Esophagus muscularis mucosa (tissue), 4 donors: ENCODE measurements at regions not wholly inside any gene's neighbourhood (a gene's known extent, or its start where the extent isn't known, plus 50 kb on each side); places are given as distances from the start of the nearest gene placed in this dataset.

Experiments used
- DNase-seq: peaks from one replicate; pipeline ENCODE4 v3.0.0-alpha.2; 2017; ENCODE audit errors: extremely low spot score
- H3K27ac ChIP-seq, 4 donors: fragments of 200-600 bp; sonication (generic); replicated peaks in 1 of 4; 1 replicate in 3 of 4; 2 replicates in 1 of 4; pipeline ENCODE4 v1.5.1; 2016 to 2019; ENCODE audit warnings: mild to moderate bottlenecking in 1 of 4
- H3K27me3 ChIP-seq, 4 donors: fragments of 200-600 bp; sonication (generic); one replicate each; pipeline versions ENCODE4 v1.5.1 to v1.6.0; 2016 to 2019
- H3K36me3 ChIP-seq, 4 donors: fragments of 200-600 bp; sonication (generic); one replicate each; pipeline ENCODE4 v1.5.1; 2016 to 2019
- H3K4me1 ChIP-seq, 4 donors: fragments of 200-600 bp; sonication (generic); one replicate each; pipeline ENCODE4 v1.5.1; 2016 to 2019
- H3K4me3 ChIP-seq, 4 donors: fragments of 200-600 bp; sonication (generic); 1 replicate in 2 of 4; 2 replicates in 2 of 4; pipeline ENCODE4 v1.5.1; 2016 to 2019; ENCODE audit warnings: mild to moderate bottlenecking in 4 of 4, moderate library complexity in 1 of 4
- H3K9me3 ChIP-seq, 4 donors: fragments of 200-600 bp; sonication (generic); 1 replicate in 3 of 4; 2 replicates in 1 of 4; pipeline ENCODE4 v1.5.1; 2016 to 2019
- CTCF ChIP-seq, 3 experiments: fragments of 200-600 bp in 2 of 3; fragments of 450-650 bp in 1 of 3; sonication (generic) in 2 of 3; IDR thresholded peaks; one replicate each; pipeline ENCODE4 v1.5.1; 2017 to 2019; ENCODE audit warnings: antibody characterized with exemption in 3 of 3, mild to moderate bottlenecking in 2 of 3, moderate library complexity in 1 of 3
- EP300 ChIP-seq: sonication (generic); formaldehyde crosslinking; IDR thresholded peaks from one replicate; pipeline ENCODE4 v1.6.1; 2017; ENCODE audit warnings: antibody characterized with exemption
- POLR2A ChIP-seq: fragments of 450-650 bp; IDR thresholded peaks from one replicate; pipeline ENCODE4 v1.6.1; 2017; ENCODE audit warnings: antibody characterized with exemption, moderate library complexity, mild to moderate bottlenecking, low read depth
- POLR2AphosphoS5 ChIP-seq, 2 donors: sonication (generic); formaldehyde crosslinking; IDR thresholded peaks; one replicate each; pipeline ENCODE4 v1.6.1; 2017; ENCODE audit warnings: antibody characterized with exemption in 2 of 2
- WGBS: methylation state at CpG from one replicate; pipeline ENCODE4 v1.1.5; 2018; 5-methylcytosine and 5-hydroxymethylcytosine counted together
- intact Hi-C: fragments of 100-400 bp; cut with DNase I; formaldehyde crosslinking; loops from one replicate; pipeline ENCODE4 v1.15.1; 2023

- TF ChIP-seq EP300 (no peak), POLR2AphosphoS5 (IDR thresholded peaks at IDR 0.05) (no peak), CTCF (IDR thresholded peaks at IDR 0.05) (no peak), POLR2A (no peak)
- WGBS, result 88% methylated on average over 2 of the region's 2 CpGs
- no peaks in the 10 kb centered on the region for H3K4me1 ChIP-seq
These were observed 50.8 kb upstream of the MYLIP start for GRCh38 chr6:16078064-16078463.

GRCh38 chr6:16069671-16070070, 59.2 kb upstream of the MYLIP start:
- no peak overlapping the region for H3K4me3 ChIP-seq
- intact Hi-C loops, result no loop called here
- peaks cover 0 to 4% (median 0%) of the 10 kb centered on the region in 4 donors for H3K27me3 ChIP-seq
- no peaks in the 10 kb centered on the region for H3K36me3 ChIP-seq
- no peak for DNase-seq
- no peaks in the 10 kb centered on the region for H3K9me3 ChIP-seq
- H3K27ac ChIP-seq, result no peak overlapping the region
- 85% methylated on average over 7 of the region's 7 CpGs for WGBS
- no peaks in the 10 kb centered on the region for H3K4me1 ChIP-seq
- TF ChIP-seq EP300, result no peak
- no peak for TF ChIP-seq POLR2AphosphoS5 (IDR thresholded peaks at IDR 0.05)
- TF ChIP-seq CTCF (IDR thresholded peaks at IDR 0.05), result no peak
- TF ChIP-seq POLR2A, result no peak

More at GRCh38 chr6:16078064-16078463, 50.8 kb upstream of the MYLIP start:
- peaks cover 0 to 2% (median 0%) of the 10 kb centered on the region in 4 donors for H3K27me3 ChIP-seq
- intact Hi-C loops, result no loop called here
- no peak overlapping the region for H3K4me3 ChIP-seq
- H3K27ac ChIP-seq, result no peak overlapping the region
- H3K9me3 ChIP-seq, result no peaks in the 10 kb centered on the region
- no peaks in the 10 kb centered on the region for H3K36me3 ChIP-seq
- DNase-seq, result no peak

GRCh38 chr6:16069222-16069621, 59.7 kb upstream of the MYLIP start:
- WGBS, result 98% methylated on average over 27 of the region's 39 CpGs
- Histone ChIP-seq H3K27me3 (peaks cover 0 to 4% (median 0%) of the 10 kb centered on the region in 4 donors), H3K4me3 (no peak overlapping the region), H3K9me3 (no peaks in the 10 kb centered on the region), H3K4me1 (no peaks in the 10 kb centered on the region), H3K36me3 (no peaks in the 10 kb centered on the region), H3K27ac (no peak overlapping the region)
- intact Hi-C loops, result no loop called here
- no peak for DNase-seq
- no peak for TF ChIP-seq POLR2A
- TF ChIP-seq POLR2AphosphoS5 (IDR thresholded peaks at IDR 0.05), result no peak
- no peak for TF ChIP-seq EP300
- TF ChIP-seq CTCF (IDR thresholded peaks at IDR 0.05), result no peak

GRCh38 chr6:16067568-16067967, 61.3 kb upstream of the MYLIP start:
- Histone ChIP-seq H3K27me3 (no peaks in the 10 kb centered on the region), H3K4me1 (no peaks in the 10 kb centered on the region), H3K4me3 (no peak overlapping the region), H3K27ac (no peak overlapping the region), H3K36me3 (no peaks in the 10 kb centered on the region), H3K9me3 (no peaks in the 10 kb centered on the region)
- intact Hi-C loops, result no loop called here
- TF ChIP-seq CTCF (IDR thresholded peaks at IDR 0.05) (no peak), POLR2AphosphoS5 (IDR thresholded peaks at IDR 0.05) (no peak), EP300 (no peak), POLR2A (no peak)
- no peak for DNase-seq
- 78% methylated on average over 3 of the region's 3 CpGs for WGBS

GRCh38 chr6:16064671-16065072, 64.2 kb upstream of the MYLIP start:
- intact Hi-C loops, result no loop called here
- no peak for DNase-seq
- H3K27ac ChIP-seq, result no peak overlapping the region
- no peak overlapping the region for H3K4me3 ChIP-seq
- no peaks in the 10 kb centered on the region for H3K27me3 ChIP-seq
- TF ChIP-seq POLR2A (no peak), EP300 (no peak), POLR2AphosphoS5 (IDR thresholded peaks at IDR 0.05) (no peak), CTCF (IDR thresholded peaks at IDR 0.05) (no peak)
- H3K4me1 ChIP-seq, result no peaks in the 10 kb centered on the region
- no peaks in the 10 kb centered on the region for H3K36me3 ChIP-seq
- H3K9me3 ChIP-seq, result no peaks in the 10 kb centered on the region
- 50% methylated on average over 7 of the region's 7 CpGs for WGBS
